Stimulated activated naive CD8-positive, alpha-beta T cell treated with anti-CD3 and anti-CD28 coated beads, Interleukin-15, amount 100 ng/mL, for 72 hours (primary cell): ENCODE measurements at regions not wholly inside any gene's neighbourhood (a gene's known extent, or its start where the extent isn't known, plus 50 kb on each side); places are given as distances from the start of the nearest gene placed in this dataset.

ENCODE experiments used
- ATAC-seq: fragments of 150-1000 bp; cut with Tn5 transposase; 2 replicates; pipeline ENCODE4 v1.10.0; 2021; ENCODE audit warnings: mild to moderate bottlenecking, moderate library complexity
- DNase-seq, 2 donors: peaks; one replicate each; pipeline ENCODE4 v3.0.0; 2021 to 2022
- H3K27ac Mint-ChIP-seq, 2 donors: one replicate each; pipeline ENCODE4 v1.8.0; 2022; ENCODE audit warnings: mild to moderate bottlenecking in 2 of 2, mixed read lengths in 2 of 2, moderate library complexity in 2 of 2
- H3K27me3 Mint-ChIP-seq: one replicate; pipeline ENCODE4 v1.8.0; 2022; ENCODE audit warnings: mixed read lengths
- H3K4me1 Mint-ChIP-seq: one replicate; pipeline ENCODE4 v1.8.0; 2022; ENCODE audit warnings: mild to moderate bottlenecking, mixed read lengths
- H3K4me3 Mint-ChIP-seq, 2 donors: one replicate each; pipeline ENCODE4 v1.8.0; 2022; ENCODE audit warnings: mild to moderate bottlenecking in 2 of 2, mixed read lengths in 2 of 2, moderate library complexity in 1 of 2
- H3K9me3 Mint-ChIP-seq, 2 donors: one replicate each; pipeline ENCODE4 v1.8.0; 2022; ENCODE audit warnings: mixed read lengths in 2 of 2

GRCh38 chr12:58387199-58387598, 445.8 kb downstream of the ATP23 start:
- H3K4me1 Mint-ChIP-seq, result no peaks in the 10 kb centered on the region
- no peak overlapping the region for H3K4me3 Mint-ChIP-seq
- ATAC-seq (no peak), DNase-seq (no peak)
- H3K27ac Mint-ChIP-seq, result no peak overlapping the region
- no peaks in the 10 kb centered on the region for H3K9me3 Mint-ChIP-seq
- no peaks in the 10 kb centered on the region for H3K27me3 Mint-ChIP-seq

GRCh38 chr12:58388261-58388660, 446.9 kb downstream of the ATP23 start:
- Mint-ChIP-seq H3K9me3 (no peaks in the 10 kb centered on the region), H3K27me3 (no peaks in the 10 kb centered on the region), H3K4me3 (no peak overlapping the region), H3K4me1 (no peaks in the 10 kb centered on the region), H3K27ac (no peak overlapping the region)
- ATAC-seq, result no peak
- DNase-seq, result no peak

- Mint-ChIP-seq H3K4me3 (no peak overlapping the region), H3K9me3 (no peaks in the 10 kb centered on the region), H3K27ac (no peak overlapping the region), H3K27me3 (no peaks in the 10 kb centered on the region), H3K4me1 (no peaks in the 10 kb centered on the region)
- no peak for DNase-seq
- no peak for ATAC-seq
These were observed 451.8 kb downstream of the ATP23 start for GRCh38 chr12:58393152-58393551.

- Mint-ChIP-seq H3K27me3 (no peaks in the 10 kb centered on the region), H3K4me3 (no peak overlapping the region), H3K9me3 (no peaks in the 10 kb centered on the region), H3K4me1 (no peaks in the 10 kb centered on the region), H3K27ac (no peak overlapping the region)
- DNase-seq (no peak), ATAC-seq (no peak)
These were observed 453.7 kb downstream of the ATP23 start for GRCh38 chr12:58395056-58395455.

GRCh38 chr12:58395470-58395869, 454.1 kb downstream of the ATP23 start:
- H3K27ac Mint-ChIP-seq, result no peak overlapping the region
- ATAC-seq (no peak), DNase-seq (no peak)
- H3K9me3 Mint-ChIP-seq, result no peaks in the 10 kb centered on the region
- no peaks in the 10 kb centered on the region for H3K4me1 Mint-ChIP-seq
- no peaks in the 10 kb centered on the region for H3K27me3 Mint-ChIP-seq
- H3K4me3 Mint-ChIP-seq, result no peak overlapping the region

- no peaks in the 10 kb centered on the region for H3K4me1 Mint-ChIP-seq
- no peaks in the 10 kb centered on the region for H3K27me3 Mint-ChIP-seq
- no peak overlapping the region for H3K4me3 Mint-ChIP-seq
- ATAC-seq, result no peak
- no peaks in the 10 kb centered on the region for H3K9me3 Mint-ChIP-seq
- H3K27ac Mint-ChIP-seq, result no peak overlapping the region
- no peak for DNase-seq
These were observed 454.9 kb downstream of the ATP23 start for GRCh38 chr12:58396239-58396638.

- Mint-ChIP-seq H3K9me3 (no peaks in the 10 kb centered on the region), H3K27me3 (no peaks in the 10 kb centered on the region), H3K27ac (no peak overlapping the region), H3K4me1 (no peaks in the 10 kb centered on the region), H3K4me3 (no peak overlapping the region)
- DNase-seq, result no peak
- ATAC-seq, result no peak
These were observed 464.0 kb downstream of the ATP23 start for GRCh38 chr12:58405363-58405762.

GRCh38 chr12:58408516-58408915, 467.1 kb downstream of the ATP23 start:
- no peak overlapping the region for H3K27ac Mint-ChIP-seq
- H3K4me1 Mint-ChIP-seq, result no peaks in the 10 kb centered on the region
- peaks cover 7% of the 10 kb centered on the region for H3K27me3 Mint-ChIP-seq
- DNase-seq (no peak), ATAC-seq (no peak)
- no peak overlapping the region for H3K4me3 Mint-ChIP-seq
- H3K9me3 Mint-ChIP-seq, result no peaks in the 10 kb centered on the region

GRCh38 chr12:58412461-58413060, 471.2 kb downstream of the ATP23 start:
- ATAC-seq (no peak), DNase-seq (no peak)
- Mint-ChIP-seq H3K27me3 (peaks cover 7% of the 10 kb centered on the region), H3K4me3 (no peak overlapping the region), H3K4me1 (no peaks in the 10 kb centered on the region), H3K27ac (no peak overlapping the region), H3K9me3 (no peaks in the 10 kb centered on the region)

GRCh38 chr12:58413794-58414193, 472.4 kb downstream of the ATP23 start:
- DNase-seq, result no peak
- H3K9me3 Mint-ChIP-seq, result no peaks in the 10 kb centered on the region
- no peak overlapping the region for H3K4me3 Mint-ChIP-seq
- H3K4me1 Mint-ChIP-seq, result no peaks in the 10 kb centered on the region
- peaks cover 7% of the 10 kb centered on the region for H3K27me3 Mint-ChIP-seq
- ATAC-seq, result no peak
- H3K27ac Mint-ChIP-seq, result no peak overlapping the region

GRCh38 chr12:58414398-58414871, 473.1 kb downstream of the ATP23 start:
- no peaks in the 10 kb centered on the region for H3K4me1 Mint-ChIP-seq
- no peak for DNase-seq
- H3K27me3 Mint-ChIP-seq, result peaks cover 7% of the 10 kb centered on the region
- H3K9me3 Mint-ChIP-seq, result no peaks in the 10 kb centered on the region
- no peak overlapping the region for H3K27ac Mint-ChIP-seq
- no peak for ATAC-seq
- H3K4me3 Mint-ChIP-seq, result no peak overlapping the region

- Mint-ChIP-seq H3K4me1 (no peaks in the 10 kb centered on the region), H3K27me3 (peaks cover 7% of the 10 kb centered on the region), H3K4me3 (no peak overlapping the region), H3K27ac (no peak overlapping the region), H3K9me3 (no peaks in the 10 kb centered on the region)
- DNase-seq (no peak), ATAC-seq (no peak)
These were observed 474.3 kb downstream of the ATP23 start for GRCh38 chr12:58415716-58416115.

GRCh38 chr12:58416236-58416635, 474.9 kb downstream of the ATP23 start:
- H3K27me3 Mint-ChIP-seq, result peaks cover 6% of the 10 kb centered on the region
- H3K9me3 Mint-ChIP-seq, result no peaks in the 10 kb centered on the region
- DNase-seq (no peak), ATAC-seq (no peak)
- no peak overlapping the region for H3K27ac Mint-ChIP-seq
- H3K4me1 Mint-ChIP-seq, result no peaks in the 10 kb centered on the region
- H3K4me3 Mint-ChIP-seq, result no peak overlapping the region

GRCh38 chr12:58419196-58419760, 477.9 kb downstream of the ATP23 start:
- Mint-ChIP-seq H3K4me3 (no peak overlapping the region), H3K27me3 (peaks cover 22% of the 10 kb centered on the region), H3K4me1 (no peaks in the 10 kb centered on the region), H3K9me3 (peaks cover 0 to 7% of the 10 kb centered on the region in 2 donors), H3K27ac (no peak overlapping the region)
- DNase-seq (no peak), ATAC-seq (no peak)

- Mint-ChIP-seq H3K9me3 (peaks cover 0 to 7% of the 10 kb centered on the region in 2 donors), H3K27ac (no peak overlapping the region), H3K4me1 (no peaks in the 10 kb centered on the region), H3K4me3 (no peak overlapping the region), H3K27me3 (peaks cover 23% of the 10 kb centered on the region)
- DNase-seq (no peak), ATAC-seq (no peak)
These were observed 478.5 kb downstream of the ATP23 start for GRCh38 chr12:58419905-58420304.

GRCh38 chr12:58420503-58420902, 479.1 kb downstream of the ATP23 start:
- peaks cover 23% of the 10 kb centered on the region for H3K27me3 Mint-ChIP-seq
- no peak overlapping the region for H3K4me3 Mint-ChIP-seq
- H3K9me3 Mint-ChIP-seq, result peaks cover 0 to 7% of the 10 kb centered on the region in 2 donors
- no peaks in the 10 kb centered on the region for H3K4me1 Mint-ChIP-seq
- DNase-seq (no peak), ATAC-seq (no peak)
- no peak overlapping the region for H3K27ac Mint-ChIP-seq

- H3K27me3 Mint-ChIP-seq, result peaks cover 31% of the 10 kb centered on the region
- no peak overlapping the region for H3K4me3 Mint-ChIP-seq
- peaks cover 2 to 7% of the 10 kb centered on the region in 2 donors for H3K9me3 Mint-ChIP-seq
- H3K27ac Mint-ChIP-seq, result no peak overlapping the region
- H3K4me1 Mint-ChIP-seq, result no peaks in the 10 kb centered on the region
- no peak for ATAC-seq
- no peak for DNase-seq
These were observed 480.6 kb downstream of the ATP23 start for GRCh38 chr12:58421990-58422389.
